GM12891 (cell line): ENCODE measurements at regions not wholly inside any gene's neighbourhood (a gene's known extent, or its start where the extent isn't known, plus 50 kb on each side); places are given as distances from the start of the nearest gene placed in this dataset.

Experiments used
- DNase-seq: peaks from one replicate; pipeline ENCODE4 v3.0.0; 2011; ENCODE audit warnings: low spot score; ENCODE audit not compliant: insufficient read length
- FAIRE-seq: peaks from 2 replicates; lab custom pipeline; 2011; peaks lifted over from hg19 to GRCh38; lab: Jason Lieb, UNC
- PAX5 ChIP-seq: IDR thresholded peaks from 2 replicates; pipeline ENCODE4 v1.6.1; 2011; ENCODE audit warnings: low read length, moderate library complexity, mild to moderate bottlenecking; ENCODE audit not compliant: insufficient read depth, severe bottlenecking
- POLR2A ChIP-seq: IDR thresholded peaks from 2 replicates; pipeline ENCODE4 v1.6.1; 2011; ENCODE audit warnings: low read depth, low read length, control low read depth
- POLR2AphosphoS5 ChIP-seq: IDR thresholded peaks from 2 replicates; pipeline ENCODE4 v1.6.1; 2011; ENCODE audit warnings: low read depth, low read length, control low read depth
- POU2F2 ChIP-seq: IDR thresholded peaks from 2 replicates; pipeline ENCODE4 v1.6.1; 2011; ENCODE audit warnings: low read depth, mild to moderate bottlenecking, control low read depth, low read length, moderate library complexity
- SPI1 ChIP-seq: IDR thresholded peaks from 2 replicates; pipeline ENCODE4 v1.6.1; 2011; ENCODE audit warnings: low read depth, low read length, control low read depth
- TAF1 ChIP-seq: IDR thresholded peaks from 2 replicates; pipeline ENCODE4 v1.6.1; 2011; ENCODE audit warnings: low read depth, low read length, control low read depth

DNA sequence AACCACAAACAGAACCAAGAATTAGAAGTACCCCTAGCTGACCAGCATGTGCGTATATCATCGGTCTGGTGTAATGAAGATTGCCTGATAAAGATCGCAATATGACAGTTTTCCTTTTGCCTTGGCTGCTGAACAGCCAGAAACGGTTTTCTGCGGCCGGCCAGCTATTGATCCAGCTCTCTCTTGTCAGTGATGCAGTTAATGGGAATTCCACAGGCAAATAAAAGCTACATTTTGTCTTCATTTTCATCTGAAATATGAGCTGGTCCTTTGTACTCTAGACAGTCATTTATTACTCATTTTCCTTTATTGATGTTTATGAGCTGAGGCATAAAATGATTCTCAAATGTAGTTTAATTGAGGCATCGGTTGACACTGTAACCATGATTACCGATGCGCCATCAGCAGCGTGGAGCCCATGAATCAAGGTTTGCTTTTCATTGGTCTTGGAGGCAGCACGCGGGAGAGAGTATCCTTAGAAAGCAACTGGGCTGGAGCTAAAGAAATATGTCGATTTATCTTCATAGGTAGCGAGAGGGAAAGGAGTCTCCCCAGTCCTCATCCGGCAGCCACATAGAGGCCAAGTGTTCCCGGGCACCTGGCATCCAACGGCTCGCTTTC, 535.2 kb downstream of the GALR1 start:
- TF ChIP-seq POU2F2 (no peak), POLR2A (no peak), PAX5 (no peak)
- DNase-seq: no peak
- no peak for FAIRE-seq

DNA sequence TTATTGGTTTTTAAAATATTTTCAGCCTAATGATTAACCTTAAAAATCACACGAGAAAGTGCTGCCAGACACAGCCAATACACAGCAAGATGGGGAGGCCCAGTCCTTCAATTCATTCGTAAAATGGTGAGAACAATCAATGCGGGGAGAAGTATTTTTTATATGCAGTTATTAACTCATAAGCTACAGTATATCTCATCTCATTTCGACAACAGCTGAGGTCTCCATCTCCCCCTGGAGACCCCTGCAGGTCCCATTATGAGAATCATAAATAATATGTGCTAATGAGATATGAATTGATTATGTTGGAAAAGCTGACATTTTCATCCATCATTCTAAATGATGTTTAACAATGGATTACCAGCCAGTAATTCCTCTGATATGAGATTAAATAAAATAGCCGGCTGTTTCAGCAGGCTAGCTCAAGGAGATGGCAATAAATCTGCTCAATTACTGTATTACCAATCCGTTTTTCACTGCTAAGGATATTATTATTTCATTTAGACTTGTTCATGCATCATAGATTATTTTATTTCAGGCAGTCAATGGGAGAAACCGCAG, 535.8 kb downstream of the GALR1 start:
- DNase-seq: no peak
- FAIRE-seq: no peak
- TF ChIP-seq POLR2A: no peak
- no peak for TF ChIP-seq POLR2AphosphoS5
- no peak for TF ChIP-seq PAX5
- no peak for TF ChIP-seq POU2F2
- no peak for TF ChIP-seq TAF1
- TF ChIP-seq SPI1: no peak

GRCh38 chr18:77803024-77803423, 553.4 kb downstream of the GALR1 start:
- no peak for FAIRE-seq

DNA sequence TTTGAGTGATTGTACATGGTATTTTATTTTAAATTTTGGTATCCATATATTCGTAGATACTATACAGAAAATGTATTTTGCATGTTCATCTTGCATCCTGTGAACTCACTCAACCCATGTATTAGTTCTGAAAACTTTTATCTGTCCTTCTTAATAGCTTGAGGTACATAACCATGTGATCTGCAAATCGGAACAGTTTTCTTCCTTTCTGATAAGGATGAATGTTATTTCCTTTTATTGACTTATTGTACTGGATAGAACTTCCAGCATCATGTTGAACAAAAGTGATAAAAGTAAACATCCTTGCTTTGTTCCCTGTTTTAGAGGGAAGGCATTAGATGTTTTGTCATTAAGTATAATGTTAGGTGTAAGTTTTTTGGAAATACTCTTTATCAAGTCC, 554.7 kb downstream of the GALR1 start:
- TF ChIP-seq SPI1: no peak
- no peak for TF ChIP-seq POLR2AphosphoS5
- TF ChIP-seq POU2F2: no peak
- no peak for TF ChIP-seq TAF1
- no peak for TF ChIP-seq POLR2A
- no peak for TF ChIP-seq PAX5
- FAIRE-seq (no peak), DNase-seq (no peak)

More at GRCh38 chr18:77803024-77803423, 553.4 kb downstream of the GALR1 start:
- DNase-seq: no peak
- no peak for TF ChIP-seq TAF1
- no peak for TF ChIP-seq POU2F2
- TF ChIP-seq POLR2A: no peak
- no peak for TF ChIP-seq PAX5
- TF ChIP-seq POLR2AphosphoS5: no peak
- no peak for TF ChIP-seq SPI1

DNA sequence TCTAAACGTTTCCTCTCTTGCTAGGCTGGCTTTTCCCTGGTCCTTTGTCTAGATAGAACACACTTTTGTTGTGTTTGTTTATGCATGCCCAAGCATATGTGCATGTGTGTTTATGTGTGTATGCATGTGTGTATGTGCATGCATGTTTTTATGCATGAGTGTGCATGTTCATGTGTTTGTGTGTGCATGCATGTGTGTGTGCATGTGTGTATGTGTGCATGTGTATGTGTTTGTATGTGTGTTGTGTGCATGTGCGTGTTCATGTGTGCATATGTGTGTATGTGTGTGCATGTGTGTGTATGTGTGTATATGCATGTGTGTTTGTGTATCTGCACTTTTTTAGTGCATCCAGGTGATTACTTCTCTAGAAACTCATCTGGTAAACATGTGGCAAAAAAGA, 558.0 kb downstream of the GALR1 start:
- DNase-seq (no peak), FAIRE-seq (no peak)
- no peak for TF ChIP-seq POU2F2
- TF ChIP-seq SPI1: no peak
- TF ChIP-seq POLR2AphosphoS5: no peak
- TF ChIP-seq POLR2A: no peak
- TF ChIP-seq PAX5: no peak
- TF ChIP-seq TAF1: no peak

- no peak for FAIRE-seq
- TF ChIP-seq POLR2A (no peak), POLR2AphosphoS5 (no peak), POU2F2 (no peak)
- no peak for DNase-seq
Measured at GRCh38 chr18:77811503-77811902, 561.9 kb downstream of the GALR1 start.

GRCh38 chr18:77815666-77816338, 566.2 kb downstream of the GALR1 start:
- FAIRE-seq (no peak), DNase-seq (no peak)
- TF ChIP-seq POLR2AphosphoS5 (no peak), POU2F2 (no peak), POLR2A (no peak), TAF1 (no peak), SPI1 (no peak), PAX5 (no peak)

DNA sequence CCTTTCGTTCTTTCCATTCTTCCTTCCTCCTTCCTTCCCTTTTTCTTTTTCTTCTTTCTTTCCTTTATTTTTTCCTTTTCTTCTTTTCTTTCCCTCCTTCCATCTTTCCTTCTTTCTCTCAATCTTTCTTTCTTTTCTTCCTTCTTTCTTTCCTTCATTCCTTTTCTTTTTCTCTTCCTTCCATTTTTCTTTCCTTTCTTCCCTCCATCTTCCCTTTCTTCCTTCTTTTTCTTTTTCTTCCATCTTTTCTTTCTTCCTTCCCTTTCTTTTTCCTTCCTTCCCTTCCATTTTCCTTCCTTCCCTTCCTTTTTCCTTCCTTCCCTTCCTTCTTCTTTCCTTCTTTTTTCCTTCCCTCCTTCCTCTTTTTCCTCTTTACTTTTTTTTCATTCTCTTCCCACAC, 568.7 kb downstream of the GALR1 start:
- no peak for DNase-seq
- no peak for FAIRE-seq
- no peak for TF ChIP-seq POLR2AphosphoS5
- TF ChIP-seq SPI1: no peak
- no peak for TF ChIP-seq POU2F2
- no peak for TF ChIP-seq POLR2A
- no peak for TF ChIP-seq PAX5
- TF ChIP-seq TAF1: no peak

- DNase-seq (no peak), FAIRE-seq (no peak)
Measured at GRCh38 chr18:77820472-77820871, 570.8 kb downstream of the GALR1 start.

GRCh38 chr18:77821892-77822291, 572.2 kb downstream of the GALR1 start:
- no peak for FAIRE-seq
- no peak for DNase-seq
- TF ChIP-seq SPI1 (no peak), POLR2AphosphoS5 (no peak), POU2F2 (no peak)

More at GRCh38 chr18:77820472-77820871, 570.8 kb downstream of the GALR1 start:
- TF ChIP-seq TAF1 (no peak), POLR2AphosphoS5 (no peak), POLR2A (no peak), PAX5 (no peak), POU2F2 (no peak), SPI1 (no peak)

DNA sequence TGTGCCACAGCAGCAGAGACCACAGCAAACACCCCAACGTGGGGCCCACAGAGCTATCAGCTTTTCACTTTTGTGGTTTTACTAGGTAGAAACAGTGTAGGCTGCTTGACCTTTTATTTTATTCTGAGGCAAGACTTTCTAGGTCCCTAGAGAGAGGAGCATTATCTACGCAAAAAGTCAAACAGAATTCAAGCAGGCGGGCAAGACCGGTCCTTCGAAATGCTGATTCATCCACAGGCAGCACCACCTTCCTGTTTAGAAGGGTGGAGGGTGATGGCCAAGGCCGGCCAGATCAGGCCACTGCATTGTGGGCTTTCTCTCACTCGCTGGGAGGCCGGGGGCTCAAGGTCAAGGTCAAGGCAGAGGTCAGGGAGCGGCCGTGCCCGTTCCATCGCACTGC, 573.0 kb downstream of the GALR1 start:
- TF ChIP-seq PAX5: no peak
- no peak for TF ChIP-seq POU2F2
- TF ChIP-seq POLR2A: no peak
- no peak for TF ChIP-seq SPI1
- TF ChIP-seq POLR2AphosphoS5: no peak
- TF ChIP-seq TAF1: no peak
- no peak for DNase-seq
- no peak for FAIRE-seq
